NCI-H510A treated with DMSO at 0.1 percent for 48 hours (cell line): ENCODE measurements at regions not wholly inside any gene's neighbourhood (a gene's known extent, or its start where the extent isn't known, plus 50 kb on each side); places are given as distances from the start of the nearest gene placed in this dataset.

ENCODE experiments used
- DNase-seq: peaks from one replicate; lab custom pipeline; 2025; lab: John Stamatoyannopoulos, UW

- DNase-seq, result no peak
Observed at GRCh38 chr4:1511441-1512041, 105.3 kb upstream of the NKX1-1 start.

DNA sequence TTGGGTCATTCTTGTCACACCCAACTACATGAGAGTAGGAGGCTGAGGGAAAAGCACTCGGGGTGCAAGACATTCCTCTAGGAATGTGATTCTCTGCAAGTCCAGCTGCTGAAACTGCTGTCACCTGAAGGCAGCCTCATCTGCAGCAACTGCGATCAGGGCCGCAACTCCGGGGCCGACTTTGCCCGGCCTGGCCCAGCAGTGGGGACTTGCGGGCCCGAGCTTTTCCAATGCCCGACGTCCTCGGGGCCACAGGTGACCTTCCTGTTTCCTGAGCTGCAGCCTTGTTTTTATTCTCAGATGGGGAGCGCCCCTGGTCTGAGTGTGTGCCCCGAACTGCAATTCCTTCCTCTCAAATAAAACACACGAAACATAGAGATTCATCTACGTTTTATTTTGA, 104.7 kb upstream of the NKX1-1 start:
- DNase-seq, result no peak

DNA sequence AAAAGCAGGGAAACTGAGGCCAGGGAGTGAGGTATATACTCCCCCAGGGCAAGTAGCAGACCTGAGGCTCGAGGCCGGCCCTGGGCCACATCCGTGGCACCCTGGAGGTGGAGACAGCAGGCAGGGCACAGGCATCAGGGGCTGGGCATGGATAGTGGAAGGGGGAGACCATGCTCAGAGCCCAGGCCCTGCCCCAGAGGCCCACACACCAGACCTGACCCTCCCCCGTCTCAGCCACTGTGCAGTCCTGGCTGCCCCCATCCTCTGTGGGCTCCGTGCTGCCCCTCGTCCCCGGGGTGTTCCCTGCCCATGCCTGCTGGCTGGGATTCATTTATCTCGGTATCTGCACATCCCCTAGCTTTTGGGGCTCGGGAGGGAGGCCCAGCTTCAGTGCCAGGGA, 103.1 kb upstream of the NKX1-1 start:
- DNase-seq, result no peak

- DNase-seq, result no peak
Observed at GRCh38 chr4:1508161-1509160, 102.2 kb upstream of the NKX1-1 start.

- no peak for DNase-seq
Observed at GRCh38 chr4:1506956-1507721, 100.9 kb upstream of the NKX1-1 start.

- no peak for DNase-seq
Observed at GRCh38 chr4:1505511-1506460, 99.5 kb upstream of the NKX1-1 start.

- DNase-seq, result no peak
Observed at GRCh38 chr4:1504595-1505500, 98.6 kb upstream of the NKX1-1 start.

- no peak for DNase-seq
Observed at GRCh38 chr4:1503583-1504471, 97.6 kb upstream of the NKX1-1 start.

- no peak for DNase-seq
Observed at GRCh38 chr4:1502976-1503375, 96.7 kb upstream of the NKX1-1 start.

GRCh38 chr4:1502501-1502886, 96.3 kb upstream of the NKX1-1 start:
- DNase-seq, result no peak

- no peak for DNase-seq
Observed at GRCh38 chr4:1501754-1502500, 95.7 kb upstream of the NKX1-1 start.

GRCh38 chr4:1500966-1501753, 94.9 kb upstream of the NKX1-1 start:
- DNase-seq, result no peak

GRCh38 chr4:1500231-1500965, 94.2 kb upstream of the NKX1-1 start:
- DNase-seq, result no peak

- DNase-seq, result no peak
Observed at GRCh38 chr4:1499465-1499864, 93.2 kb upstream of the NKX1-1 start.

DNA sequence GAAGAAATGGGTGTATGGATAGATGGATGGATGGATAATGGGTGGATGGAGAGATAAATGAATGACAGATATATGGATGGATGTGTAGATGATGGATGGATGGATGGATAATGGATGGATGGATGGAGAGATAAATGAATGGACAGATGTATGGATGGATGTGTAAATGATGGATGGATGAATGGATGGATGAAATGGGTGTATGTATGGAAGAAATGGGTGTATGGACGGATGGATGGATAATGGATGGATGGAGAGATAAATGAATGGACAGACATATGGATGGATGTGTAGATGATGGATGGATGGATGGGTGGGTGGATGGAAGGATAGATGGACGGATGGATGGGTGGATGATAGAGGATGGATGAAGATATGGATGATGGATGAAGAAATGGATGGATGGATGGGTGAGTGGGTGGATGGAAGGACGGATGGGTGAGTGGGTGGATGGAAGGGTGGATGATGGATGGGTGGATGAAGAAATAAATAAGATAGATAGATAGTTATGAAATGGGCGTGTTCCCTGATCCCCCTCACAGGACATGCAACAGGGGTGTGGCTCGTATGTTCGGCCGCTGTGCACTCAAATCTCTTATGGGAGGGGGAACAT, 91.1 kb upstream of the NKX1-1 start:
- no peak for DNase-seq

- no peak for DNase-seq
Observed at GRCh38 chr4:1496116-1496642, 89.9 kb upstream of the NKX1-1 start.
